SK-MEL-5 (cell line): ENCODE measurements at regions not wholly inside any gene's neighbourhood (a gene's known extent, or its start where the extent isn't known, plus 50 kb on each side); places are given as distances from the start of the nearest gene placed in this dataset.
"Not testable (repeated sequence)": the region's sequence is repeated elsewhere in the genome, so short reads cannot be mapped to it uniquely, and the experiment has no call there.

Experiments used
- DNase-seq: peaks from one replicate; pipeline ENCODE4 v3.0.0-alpha.2; 2016; ENCODE audit warnings: low read depth, low spot score
- in situ Hi-C: cut with HindIII; loops from 2 replicates; pipeline ENCODE4 v1.10.0; 2016; ENCODE audit warnings: low sequenced_read_pairs, high pct_unique_total_duplicates, low pct_unique_long_range_greater_than_20kb

GRCh38 chr16:88230276-88230966 lies 152.3 kb upstream of the ZNF469 start:
- DNase-seq, in situ Hi-C loops: not testable (repeated sequence)

DNA sequence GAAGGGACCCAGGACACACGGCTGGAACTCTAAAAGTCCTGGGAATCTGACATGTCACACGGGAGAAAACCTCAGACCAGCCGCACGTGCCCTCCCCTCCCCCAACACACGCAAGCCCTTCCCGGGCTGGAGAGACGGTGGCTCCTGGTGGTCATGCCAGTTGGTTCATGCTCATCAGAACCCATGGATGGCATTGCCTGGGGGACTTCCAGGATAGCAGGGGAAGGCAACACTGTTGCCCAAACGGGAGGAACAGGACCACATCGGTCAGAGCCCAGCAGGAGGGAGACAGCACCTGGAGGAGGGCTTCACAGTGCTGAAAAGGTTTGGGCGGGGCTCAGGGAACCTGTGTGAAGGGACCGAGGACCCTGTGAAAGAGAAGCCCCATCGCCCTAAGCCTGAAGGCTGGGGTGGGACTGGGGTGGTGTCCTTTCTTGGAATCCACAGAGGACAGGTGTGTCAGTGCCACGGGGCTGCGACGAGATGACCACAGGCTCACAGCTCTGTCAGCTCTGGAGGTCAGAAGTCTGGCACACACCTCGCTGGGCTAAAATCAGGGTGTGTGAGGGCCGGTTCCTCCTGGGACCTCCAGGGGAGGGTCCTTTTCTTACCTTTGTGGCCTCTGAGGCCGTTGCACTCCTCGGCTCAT lies 151.7 kb upstream of the ZNF469 start:
- DNase-seq, in situ Hi-C loops: not testable (repeated sequence)

- in situ Hi-C loops, DNase-seq: not testable (repeated sequence)
These were observed 150.9 kb upstream of the ZNF469 start for GRCh38 chr16:88231839-88232238.

DNA sequence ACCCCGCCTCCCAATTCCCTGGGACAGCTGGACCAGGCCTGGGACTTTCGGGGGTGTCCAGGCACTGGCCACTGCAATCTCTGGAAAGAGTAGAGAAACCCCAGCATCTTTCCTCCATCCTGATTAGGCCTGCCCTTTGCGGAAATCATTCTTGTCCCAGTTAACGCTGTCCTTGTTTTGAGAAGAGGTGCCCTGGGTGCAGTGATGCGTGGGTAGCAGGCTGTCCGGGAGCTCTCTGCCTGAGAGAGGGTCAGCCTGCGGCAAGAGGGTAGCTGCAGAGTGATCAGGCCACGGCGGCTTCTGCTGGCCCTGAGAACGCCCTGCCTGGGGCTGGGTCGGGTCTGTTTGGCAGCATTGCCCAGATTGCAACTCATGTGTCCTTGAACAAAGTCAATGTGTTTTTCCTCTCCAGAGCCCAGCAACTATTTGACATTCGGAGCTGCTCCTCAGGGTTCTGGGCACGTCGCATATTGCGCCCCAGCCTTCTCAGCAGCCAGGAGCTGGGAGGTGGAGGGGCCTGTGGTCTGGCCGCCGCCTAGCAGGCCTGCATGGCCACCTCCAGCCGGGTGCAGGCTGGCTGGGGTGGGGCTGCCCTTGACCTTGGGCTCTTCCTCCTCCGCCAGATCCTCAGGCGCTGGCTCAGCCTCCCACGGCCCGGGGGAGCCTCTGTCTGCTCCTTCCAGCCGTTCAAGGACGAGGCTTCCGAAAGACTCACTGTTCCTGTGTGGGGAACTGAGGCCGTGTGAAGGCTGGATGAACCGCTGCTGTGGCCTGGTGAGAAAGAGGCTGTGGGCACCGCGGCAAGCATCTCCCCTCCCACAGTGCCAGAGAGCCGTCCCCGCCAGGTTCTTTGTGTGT lies 150.1 kb upstream of the ZNF469 start:
- in situ Hi-C loops, DNase-seq: not testable (repeated sequence)

DNA sequence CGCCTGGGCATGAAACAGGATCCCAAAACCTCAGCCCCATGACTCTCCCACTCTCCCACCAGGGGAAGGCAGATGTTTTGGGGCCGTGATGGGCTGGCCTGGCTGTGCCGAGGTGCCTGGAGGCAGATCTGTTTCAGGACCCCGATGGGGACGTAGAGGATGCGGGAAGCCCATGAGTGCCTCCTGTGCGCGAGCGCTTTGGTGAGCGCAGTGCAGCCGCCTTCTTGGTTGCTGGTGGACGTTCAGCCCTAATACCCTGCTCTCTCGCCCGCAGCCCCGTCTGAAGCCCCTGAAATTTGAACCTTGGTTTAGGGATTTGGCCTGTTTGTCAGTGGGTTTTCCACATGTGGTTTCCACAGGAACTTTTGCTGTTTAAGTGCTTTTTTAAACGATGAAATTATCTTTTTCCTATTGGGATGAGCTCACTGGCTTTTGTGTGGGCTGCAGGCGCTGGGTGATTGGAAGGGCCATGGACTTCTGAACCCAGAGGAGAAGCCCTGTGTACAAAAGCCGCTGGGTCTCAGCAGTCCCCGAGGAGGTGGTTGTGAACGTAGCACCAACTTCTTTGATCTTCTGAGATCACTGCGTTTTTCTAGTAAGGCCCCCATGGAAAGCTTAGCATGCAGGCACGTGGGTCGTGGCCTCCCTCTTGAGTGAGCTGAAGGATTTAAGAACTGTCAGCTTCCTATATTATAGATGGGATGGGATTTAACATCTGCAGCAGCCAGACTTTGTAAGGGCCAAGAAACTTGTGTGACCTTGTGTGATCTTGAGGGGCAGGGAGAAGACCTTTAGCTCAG lies 148.9 kb upstream of the ZNF469 start:
- in situ Hi-C loops, DNase-seq: not testable (repeated sequence)

- not testable (repeated sequence) for DNase-seq
These were observed 148.1 kb upstream of the ZNF469 start for GRCh38 chr16:88234421-88235271.

DNA sequence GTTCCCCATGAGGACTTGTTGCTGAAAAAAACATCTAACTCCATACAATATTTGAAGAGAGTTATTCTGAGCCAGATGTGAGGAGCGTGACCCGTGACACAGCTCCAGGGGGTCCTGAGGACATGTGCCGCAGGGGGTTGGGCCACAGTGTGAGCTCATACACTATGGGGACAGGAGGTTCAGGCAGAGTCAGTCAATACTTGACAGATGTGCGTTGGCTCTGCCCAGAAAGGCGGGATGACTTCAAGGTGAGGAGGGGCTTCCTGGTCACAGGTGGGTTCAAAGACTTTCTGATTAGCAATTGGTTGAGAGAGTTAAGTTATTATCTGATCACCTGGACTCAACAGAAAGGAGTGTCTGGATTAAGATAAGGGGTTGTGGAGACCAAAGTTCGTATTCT lies 147.1 kb upstream of the ZNF469 start:
- DNase-seq, in situ Hi-C loops: not testable (repeated sequence)

More at GRCh38 chr16:88234421-88235271, 148.1 kb upstream of the ZNF469 start:
- in situ Hi-C loops: not testable (repeated sequence)

DNA sequence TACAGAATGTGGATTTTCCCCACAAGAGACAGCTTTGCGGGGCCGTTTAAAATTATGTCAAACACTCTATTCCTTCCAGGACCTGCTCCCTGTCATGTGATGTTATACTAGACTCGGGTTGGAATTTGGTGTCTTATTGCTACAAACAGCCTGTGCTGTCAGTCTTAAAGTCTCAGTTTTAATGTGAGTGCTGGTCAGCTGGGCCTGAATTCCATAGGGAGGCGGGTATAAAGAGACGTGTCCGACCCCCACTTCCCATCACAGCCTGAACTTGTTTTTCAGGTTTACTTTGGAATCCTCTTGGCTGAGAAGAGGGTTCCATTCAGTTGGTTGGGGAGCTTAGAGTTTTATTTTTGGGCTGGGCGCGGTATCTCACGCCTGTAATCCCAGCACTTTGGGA lies 146.5 kb upstream of the ZNF469 start:
- in situ Hi-C loops, DNase-seq: not testable (repeated sequence)

- DNase-seq: not testable (repeated sequence)
These were observed 145.4 kb upstream of the ZNF469 start for GRCh38 chr16:88237314-88237713.

DNA sequence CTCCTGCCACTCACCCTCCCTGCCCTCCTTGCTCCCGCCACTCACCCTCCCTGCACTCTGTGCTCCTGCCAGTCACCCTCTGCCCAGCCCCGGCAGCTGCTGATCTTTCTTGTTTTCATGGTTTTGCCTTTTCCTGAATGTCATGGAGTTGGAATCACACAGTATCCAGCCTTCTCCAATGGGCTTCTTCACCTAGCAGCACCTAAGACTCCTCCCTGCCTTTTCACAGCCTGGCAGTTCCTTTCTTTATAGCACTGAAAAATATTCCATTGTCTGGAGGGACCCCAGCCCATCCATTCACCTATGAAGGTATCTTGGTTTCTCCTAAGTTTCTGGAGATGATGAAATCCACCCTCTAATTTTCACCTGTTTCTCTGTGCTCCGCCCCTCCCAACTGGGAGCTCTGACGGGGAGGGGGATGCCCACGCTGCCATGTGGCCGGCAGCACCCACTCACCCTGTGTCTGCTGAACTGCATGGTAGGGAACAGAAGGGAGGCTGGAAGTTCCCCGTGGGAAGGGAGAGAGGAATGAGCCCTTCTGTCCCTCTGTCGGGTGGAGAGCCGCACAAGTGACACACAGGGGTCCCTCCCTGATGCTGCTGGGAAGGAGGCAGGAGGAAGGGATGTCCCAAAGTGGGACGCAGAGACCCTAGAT lies 144.9 kb upstream of the ZNF469 start:
- in situ Hi-C loops, DNase-seq: not testable (repeated sequence)

More at GRCh38 chr16:88237314-88237713, 145.4 kb upstream of the ZNF469 start:
- in situ Hi-C loops: not testable (repeated sequence)

- in situ Hi-C loops: not testable (repeated sequence)
- peak; percentile 72 for DNase-seq
These were observed 144.0 kb upstream of the ZNF469 start for GRCh38 chr16:88238732-88239274.

- DNase-seq: peak; percentile 57
- in situ Hi-C loops: not testable (repeated sequence)
These were observed 142.6 kb upstream of the ZNF469 start for GRCh38 chr16:88240118-88240517.

DNA sequence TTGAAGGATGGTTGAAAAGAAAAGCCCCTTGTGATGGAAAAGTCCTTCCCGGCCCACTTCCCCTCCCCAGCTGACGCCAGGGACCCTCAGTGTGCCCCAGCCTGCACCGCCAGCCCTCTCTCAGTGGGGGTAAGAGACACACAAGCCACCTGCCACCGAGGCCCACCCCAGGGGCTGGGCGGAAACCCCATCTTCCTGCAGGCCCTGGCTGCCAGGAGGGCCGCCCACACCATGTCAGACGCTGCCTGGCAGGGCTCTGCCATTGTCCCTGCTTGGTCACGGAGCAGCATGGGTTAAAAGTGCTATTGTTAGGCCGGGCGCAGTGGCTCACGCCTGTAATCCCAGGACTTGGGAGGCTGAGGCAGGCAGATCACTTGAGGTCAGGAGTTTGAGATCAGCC lies 142.0 kb upstream of the ZNF469 start:
- DNase-seq, in situ Hi-C loops: not testable (repeated sequence)

GRCh38 chr16:88241404-88242311 lies 141.1 kb upstream of the ZNF469 start:
- in situ Hi-C loops, DNase-seq: not testable (repeated sequence)
